ENCODE measurements at regions not wholly inside any gene's neighbourhood (a gene's known extent, or its start where the extent isn't known, plus 50 kb on each side); places are given as distances from the start of the nearest gene placed in this dataset.

- Histone ChIP-seq H3K27me3 (ENCODE audit: control insufficient read depth in 1 of 2, insufficient read depth in 2 of 2, low read length in 2 of 2) (no peaks in the 10 kb centered on the region), H3K4me1 (ENCODE audit: control insufficient read depth, insufficient read depth, low read length) (no peaks in the 10 kb centered on the region), H3K36me3 (ENCODE audit: control insufficient read depth in 2 of 2, insufficient read depth in 2 of 2, low read length in 2 of 2) (no peaks in the 10 kb centered on the region), H3K9ac (ENCODE audit: low read length in 2 of 2) (no peak overlapping the region), H3K4me3 (ENCODE audit: low read length in 2 of 2) (no peak overlapping the region), H3K9me3 (ENCODE audit: control insufficient read depth in 2 of 2, low read length in 2 of 2) (no peaks in the 10 kb centered on the region), H3K27ac (ENCODE audit: low read length) (no peak overlapping the region)
These were observed 641.7 kb downstream of the TNS3 start for GRCh38 chr7:46940178-46940577.

GRCh38 chr7:46939558-46939957 is 642.4 kb downstream of the TNS3 start:
- no peaks in the 10 kb centered on the region for H3K27me3 ChIP-seq (ENCODE audit: control insufficient read depth in 1 of 2, insufficient read depth in 2 of 2, low read length in 2 of 2)
- H3K4me1 ChIP-seq (ENCODE audit: control insufficient read depth, insufficient read depth, low read length): no peaks in the 10 kb centered on the region
- no peaks in the 10 kb centered on the region for H3K9me3 ChIP-seq (ENCODE audit: control insufficient read depth in 2 of 2, low read length in 2 of 2)
- no peaks in the 10 kb centered on the region for H3K36me3 ChIP-seq (ENCODE audit: control insufficient read depth in 2 of 2, insufficient read depth in 2 of 2, low read length in 2 of 2)
- H3K27ac ChIP-seq (ENCODE audit: low read length): no peak overlapping the region
- H3K9ac ChIP-seq (ENCODE audit: low read length in 2 of 2): no peak overlapping the region
- H3K4me3 ChIP-seq (ENCODE audit: low read length in 2 of 2): no peak overlapping the region

GRCh38 chr7:46939089-46939488 is 642.8 kb downstream of the TNS3 start:
- H3K9me3 ChIP-seq (ENCODE audit: control insufficient read depth in 2 of 2, low read length in 2 of 2): no peaks in the 10 kb centered on the region

GRCh38 chr7:46937826-46938225 is 644.1 kb downstream of the TNS3 start:
- no peaks in the 10 kb centered on the region for H3K27me3 ChIP-seq (ENCODE audit: control insufficient read depth in 1 of 2, insufficient read depth in 2 of 2, low read length in 2 of 2)

More at GRCh38 chr7:46939089-46939488, 642.8 kb downstream of the TNS3 start:
- H3K9ac ChIP-seq (ENCODE audit: low read length in 2 of 2): no peak overlapping the region
- H3K27ac ChIP-seq (ENCODE audit: low read length): no peak overlapping the region
- no peaks in the 10 kb centered on the region for H3K4me1 ChIP-seq (ENCODE audit: control insufficient read depth, insufficient read depth, low read length)
- H3K4me3 ChIP-seq (ENCODE audit: low read length in 2 of 2): no peak overlapping the region
- H3K27me3 ChIP-seq (ENCODE audit: control insufficient read depth in 1 of 2, insufficient read depth in 2 of 2, low read length in 2 of 2): no peaks in the 10 kb centered on the region
- H3K36me3 ChIP-seq (ENCODE audit: control insufficient read depth in 2 of 2, insufficient read depth in 2 of 2, low read length in 2 of 2): no peaks in the 10 kb centered on the region

GRCh38 chr7:46934198-46934825 is 647.6 kb downstream of the TNS3 start:
- Histone ChIP-seq H3K9me3 (ENCODE audit: control insufficient read depth in 2 of 2, low read length in 2 of 2) (no peaks in the 10 kb centered on the region), H3K27me3 (ENCODE audit: control insufficient read depth in 1 of 2, insufficient read depth in 2 of 2, low read length in 2 of 2) (no peaks in the 10 kb centered on the region), H3K36me3 (ENCODE audit: control insufficient read depth in 2 of 2, insufficient read depth in 2 of 2, low read length in 2 of 2) (no peaks in the 10 kb centered on the region), H3K9ac (ENCODE audit: low read length in 2 of 2) (no peak overlapping the region), H3K4me3 (ENCODE audit: low read length in 2 of 2) (no peak overlapping the region), H3K27ac (ENCODE audit: low read length) (no peak overlapping the region), H3K4me1 (ENCODE audit: control insufficient read depth, insufficient read depth, low read length) (no peaks in the 10 kb centered on the region)

More at GRCh38 chr7:46937826-46938225, 644.1 kb downstream of the TNS3 start:
- Histone ChIP-seq H3K27ac (ENCODE audit: low read length) (no peak overlapping the region), H3K4me1 (ENCODE audit: control insufficient read depth, insufficient read depth, low read length) (no peaks in the 10 kb centered on the region), H3K4me3 (ENCODE audit: low read length in 2 of 2) (no peak overlapping the region), H3K9me3 (ENCODE audit: control insufficient read depth in 2 of 2, low read length in 2 of 2) (no peaks in the 10 kb centered on the region), H3K36me3 (ENCODE audit: control insufficient read depth in 2 of 2, insufficient read depth in 2 of 2, low read length in 2 of 2) (no peaks in the 10 kb centered on the region), H3K9ac (ENCODE audit: low read length in 2 of 2) (no peak overlapping the region)

- no peak overlapping the region for H3K4me3 ChIP-seq (ENCODE audit: low read length in 2 of 2)
- no peaks in the 10 kb centered on the region for H3K36me3 ChIP-seq (ENCODE audit: control insufficient read depth in 2 of 2, insufficient read depth in 2 of 2, low read length in 2 of 2)
- no peak overlapping the region for H3K9ac ChIP-seq (ENCODE audit: low read length in 2 of 2)
- H3K27me3 ChIP-seq (ENCODE audit: control insufficient read depth in 1 of 2, insufficient read depth in 2 of 2, low read length in 2 of 2): no peaks in the 10 kb centered on the region
- H3K27ac ChIP-seq (ENCODE audit: low read length): no peak overlapping the region
- H3K4me1 ChIP-seq (ENCODE audit: control insufficient read depth, insufficient read depth, low read length): no peaks in the 10 kb centered on the region
- no peaks in the 10 kb centered on the region for H3K9me3 ChIP-seq (ENCODE audit: control insufficient read depth in 2 of 2, low read length in 2 of 2)
These were observed 648.3 kb downstream of the TNS3 start for GRCh38 chr7:46933596-46933995.

- Histone ChIP-seq H3K9ac (ENCODE audit: low read length in 2 of 2) (no peak overlapping the region), H3K4me3 (ENCODE audit: low read length in 2 of 2) (no peak overlapping the region), H3K27ac (ENCODE audit: low read length) (no peak overlapping the region), H3K4me1 (ENCODE audit: control insufficient read depth, insufficient read depth, low read length) (no peaks in the 10 kb centered on the region), H3K9me3 (ENCODE audit: control insufficient read depth in 2 of 2, low read length in 2 of 2) (no peaks in the 10 kb centered on the region), H3K27me3 (ENCODE audit: control insufficient read depth in 1 of 2, insufficient read depth in 2 of 2, low read length in 2 of 2) (no peaks in the 10 kb centered on the region), H3K36me3 (ENCODE audit: control insufficient read depth in 2 of 2, insufficient read depth in 2 of 2, low read length in 2 of 2) (no peaks in the 10 kb centered on the region)
These were observed 649.1 kb downstream of the TNS3 start for GRCh38 chr7:46932676-46933424.

GRCh38 chr7:46932306-46932675 is 649.6 kb downstream of the TNS3 start:
- Histone ChIP-seq H3K9me3 (ENCODE audit: control insufficient read depth in 2 of 2, low read length in 2 of 2) (no peaks in the 10 kb centered on the region), H3K27me3 (ENCODE audit: control insufficient read depth in 1 of 2, insufficient read depth in 2 of 2, low read length in 2 of 2) (no peaks in the 10 kb centered on the region), H3K4me3 (ENCODE audit: low read length in 2 of 2) (no peak overlapping the region), H3K4me1 (ENCODE audit: control insufficient read depth, insufficient read depth, low read length) (no peaks in the 10 kb centered on the region), H3K27ac (ENCODE audit: low read length) (no peak overlapping the region), H3K36me3 (ENCODE audit: control insufficient read depth in 2 of 2, insufficient read depth in 2 of 2, low read length in 2 of 2) (no peaks in the 10 kb centered on the region), H3K9ac (ENCODE audit: low read length in 2 of 2) (no peak overlapping the region)

GRCh38 chr7:46930366-46930765 is 651.5 kb downstream of the TNS3 start:
- H3K27me3 ChIP-seq (ENCODE audit: control insufficient read depth in 1 of 2, insufficient read depth in 2 of 2, low read length in 2 of 2): no peaks in the 10 kb centered on the region

GRCh38 chr7:46929359-46929758 is 652.6 kb downstream of the TNS3 start:
- no peaks in the 10 kb centered on the region for H3K4me1 ChIP-seq (ENCODE audit: control insufficient read depth, insufficient read depth, low read length)
- H3K4me3 ChIP-seq (ENCODE audit: low read length in 2 of 2): no peak overlapping the region
- no peaks in the 10 kb centered on the region for H3K36me3 ChIP-seq (ENCODE audit: control insufficient read depth in 2 of 2, insufficient read depth in 2 of 2, low read length in 2 of 2)
- H3K9me3 ChIP-seq (ENCODE audit: control insufficient read depth in 2 of 2, low read length in 2 of 2): no peaks in the 10 kb centered on the region
- H3K27ac ChIP-seq (ENCODE audit: low read length): no peak overlapping the region
- no peak overlapping the region for H3K9ac ChIP-seq (ENCODE audit: low read length in 2 of 2)
- no peaks in the 10 kb centered on the region for H3K27me3 ChIP-seq (ENCODE audit: control insufficient read depth in 1 of 2, insufficient read depth in 2 of 2, low read length in 2 of 2)

More at GRCh38 chr7:46930366-46930765, 651.5 kb downstream of the TNS3 start:
- Histone ChIP-seq H3K27ac (ENCODE audit: low read length) (no peak overlapping the region), H3K4me1 (ENCODE audit: control insufficient read depth, insufficient read depth, low read length) (no peaks in the 10 kb centered on the region), H3K36me3 (ENCODE audit: control insufficient read depth in 2 of 2, insufficient read depth in 2 of 2, low read length in 2 of 2) (no peaks in the 10 kb centered on the region), H3K4me3 (ENCODE audit: low read length in 2 of 2) (no peak overlapping the region), H3K9me3 (ENCODE audit: control insufficient read depth in 2 of 2, low read length in 2 of 2) (no peaks in the 10 kb centered on the region), H3K9ac (ENCODE audit: low read length in 2 of 2) (no peak overlapping the region)

GRCh38 chr7:46928719-46929118 is 653.2 kb downstream of the TNS3 start:
- Histone ChIP-seq H3K27me3 (ENCODE audit: control insufficient read depth in 1 of 2, insufficient read depth in 2 of 2, low read length in 2 of 2) (no peaks in the 10 kb centered on the region), H3K9ac (ENCODE audit: low read length in 2 of 2) (no peak overlapping the region), H3K4me3 (ENCODE audit: low read length in 2 of 2) (no peak overlapping the region), H3K4me1 (ENCODE audit: control insufficient read depth, insufficient read depth, low read length) (no peaks in the 10 kb centered on the region), H3K36me3 (ENCODE audit: control insufficient read depth in 2 of 2, insufficient read depth in 2 of 2, low read length in 2 of 2) (no peaks in the 10 kb centered on the region), H3K9me3 (ENCODE audit: control insufficient read depth in 2 of 2, low read length in 2 of 2) (no peaks in the 10 kb centered on the region), H3K27ac (ENCODE audit: low read length) (no peak overlapping the region)
